CD4-positive, alpha-beta T cell (primary cell): ENCODE measurements at regions not wholly inside any gene's neighbourhood (a gene's known extent, or its start where the extent isn't known, plus 50 kb on each side); places are given as distances from the start of the nearest gene placed in this dataset.

Source experiments
- ATAC-seq: fragments of 200-7000 bp; cut with Tn5 transposase; one replicate; pipeline ENCODE4 v1.10.0; 2022; ENCODE audit warnings: mild to moderate bottlenecking; ENCODE audit not compliant: poor library complexity
- CTCF ChIA-PET: fragments of 350-600 bp; sonication (Branson Sonifier 250); formaldehyde crosslinking; loops from one replicate; lab custom pipeline; 2021; ENCODE audit warnings: antibody characterized with exemption, inconsistent platforms; lab: Charles Lee
- POLR2A ChIA-PET: fragments of 350-600 bp; sonication (Branson Sonifier 250); formaldehyde crosslinking; loops from one replicate; lab custom pipeline; 2021; ENCODE audit warnings: antibody characterized with exemption, inconsistent platforms; lab: Charles Lee
- DNase-seq, 14 experiments: peaks; one replicate each; pipeline ENCODE4 v3.0.0-alpha.2; 2013 to 2020; ENCODE audit warnings: mixed read lengths in 2 of 14
- H3K27ac ChIP-seq, 2 donors: one replicate each; pipeline versions ENCODE4 v1.5.1 to v1.7.0; 2013; ENCODE audit warnings: low read length in 2 of 2, low read depth in 1 of 2, mild to moderate bottlenecking in 1 of 2
- H3K27me3 ChIP-seq, 2 experiments: 1 replicate in 1 of 2; 2 replicates in 1 of 2; pipeline versions ENCODE4 v1.6.1 to v1.7.0; 2013; ENCODE audit warnings: low read length in 2 of 2, control low read depth in 1 of 2, mild to moderate bottlenecking in 1 of 2, moderate library complexity in 1 of 2; ENCODE audit not compliant: insufficient read depth in 2 of 2, control insufficient read depth in 1 of 2
- H3K36me3 ChIP-seq: one replicate; pipeline ENCODE4 v1.6.1; 2013; ENCODE audit warnings: low read length, control low read depth; ENCODE audit not compliant: insufficient read depth
- H3K4me1 ChIP-seq: one replicate; pipeline ENCODE4 v1.6.1; 2013; ENCODE audit warnings: low read length, control low read depth; ENCODE audit not compliant: insufficient read depth
- H3K4me3 ChIP-seq: one replicate; pipeline ENCODE4 v1.5.1; 2013; ENCODE audit warnings: mild to moderate bottlenecking, low read length, moderate library complexity
- H3K9me3 ChIP-seq, 2 experiments: 1 replicate in 1 of 2; 2 replicates in 1 of 2; pipeline versions ENCODE4 v1.6.1 to v1.7.0; 2013; ENCODE audit warnings: low read length in 2 of 2, mild to moderate bottlenecking in 2 of 2, control low read depth in 1 of 2, moderate library complexity in 1 of 2; ENCODE audit not compliant: control insufficient read depth in 1 of 2, insufficient read depth in 1 of 2
- H3K27ac Mint-ChIP-seq: one replicate; pipeline ENCODE4 v1.8.0; 2020; ENCODE audit warnings: mixed read lengths
- H3K27me3 Mint-ChIP-seq: one replicate; pipeline ENCODE4 v1.8.0; 2021; ENCODE audit warnings: mixed read lengths
- H3K36me3 Mint-ChIP-seq: one replicate; pipeline ENCODE4 v1.8.0; 2021; ENCODE audit warnings: low read depth, mixed read lengths
- H3K4me1 Mint-ChIP-seq: one replicate; pipeline ENCODE4 v1.8.0; 2021; ENCODE audit warnings: low read depth, mixed read lengths
- H3K4me3 Mint-ChIP-seq: one replicate; pipeline ENCODE4 v1.8.0; 2020; ENCODE audit warnings: mild to moderate bottlenecking, mixed read lengths
- H3K9me3 Mint-ChIP-seq: one replicate; pipeline ENCODE4 v1.8.0; 2020; ENCODE audit warnings: mixed read lengths
- intact Hi-C, 2 experiments: fragments of 100-400 bp; cut with DNase I in 1 of 2; cut with micrococcal nuclease in 1 of 2; formaldehyde crosslinking; loops; one replicate each; pipeline versions ENCODE4 v1.15.1 to v1.9.0; 2023 to 2025; cut with DNase I, micrococcal nuclease
- TF ChIP-seq, protein P1 (sequence below): fragments of 200-600 bp; IDR thresholded peaks from one replicate; pipeline ENCODE4 v1.8.0; 2022; ENCODE audit warnings: antibody characterized with exemption, mild to moderate bottlenecking

DNA sequence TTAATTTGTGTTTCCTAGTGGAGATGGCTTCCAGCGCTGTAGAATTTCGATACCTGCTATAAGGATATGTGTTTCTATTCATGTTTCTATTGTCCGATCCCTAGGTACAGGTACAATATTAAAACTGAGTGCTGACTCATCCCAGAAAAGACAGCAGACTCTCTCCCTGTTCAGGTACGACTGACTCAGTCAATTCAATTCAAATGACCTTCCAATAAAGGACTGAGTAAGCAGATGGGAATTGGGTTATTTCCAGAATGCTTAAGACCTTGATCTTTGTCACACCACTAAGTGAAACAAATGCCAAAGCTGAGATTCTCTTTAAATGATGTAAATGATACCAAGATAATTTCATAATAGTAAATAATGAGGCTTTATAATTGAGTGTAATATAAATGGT, 1596.9 kb downstream of the RPA4 start:
- ATAC-seq (no peak), DNase-seq (no peak)
- H3K27ac ChIP-seq: no peak overlapping the region
- H3K4me3 ChIP-seq: no peak overlapping the region
- H3K9me3 ChIP-seq: no peaks in the 10 kb centered on the region
- H3K27ac Mint-ChIP-seq: no peak overlapping the region
- TF ChIP-seq, protein P1, sequence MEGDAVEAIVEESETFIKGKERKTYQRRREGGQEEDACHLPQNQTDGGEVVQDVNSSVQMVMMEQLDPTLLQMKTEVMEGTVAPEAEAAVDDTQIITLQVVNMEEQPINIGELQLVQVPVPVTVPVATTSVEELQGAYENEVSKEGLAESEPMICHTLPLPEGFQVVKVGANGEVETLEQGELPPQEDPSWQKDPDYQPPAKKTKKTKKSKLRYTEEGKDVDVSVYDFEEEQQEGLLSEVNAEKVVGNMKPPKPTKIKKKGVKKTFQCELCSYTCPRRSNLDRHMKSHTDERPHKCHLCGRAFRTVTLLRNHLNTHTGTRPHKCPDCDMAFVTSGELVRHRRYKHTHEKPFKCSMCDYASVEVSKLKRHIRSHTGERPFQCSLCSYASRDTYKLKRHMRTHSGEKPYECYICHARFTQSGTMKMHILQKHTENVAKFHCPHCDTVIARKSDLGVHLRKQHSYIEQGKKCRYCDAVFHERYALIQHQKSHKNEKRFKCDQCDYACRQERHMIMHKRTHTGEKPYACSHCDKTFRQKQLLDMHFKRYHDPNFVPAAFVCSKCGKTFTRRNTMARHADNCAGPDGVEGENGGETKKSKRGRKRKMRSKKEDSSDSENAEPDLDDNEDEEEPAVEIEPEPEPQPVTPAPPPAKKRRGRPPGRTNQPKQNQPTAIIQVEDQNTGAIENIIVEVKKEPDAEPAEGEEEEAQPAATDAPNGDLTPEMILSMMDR: no peak
- no peaks in the 10 kb centered on the region for H3K36me3 ChIP-seq
- H3K27me3 ChIP-seq: no peaks in the 10 kb centered on the region
- H3K4me1 ChIP-seq: no peaks in the 10 kb centered on the region
- no peaks in the 10 kb centered on the region for H3K36me3 Mint-ChIP-seq
- no peaks in the 10 kb centered on the region for H3K4me1 Mint-ChIP-seq
- intact Hi-C loops: no loop called here
- H3K27me3 Mint-ChIP-seq: no peaks in the 10 kb centered on the region
- CTCF ChIA-PET: no interaction called here
- POLR2A ChIA-PET: no interaction called here
- H3K9me3 Mint-ChIP-seq: peaks cover 3% of the 10 kb centered on the region
- H3K4me3 Mint-ChIP-seq: no peak overlapping the region

DNA sequence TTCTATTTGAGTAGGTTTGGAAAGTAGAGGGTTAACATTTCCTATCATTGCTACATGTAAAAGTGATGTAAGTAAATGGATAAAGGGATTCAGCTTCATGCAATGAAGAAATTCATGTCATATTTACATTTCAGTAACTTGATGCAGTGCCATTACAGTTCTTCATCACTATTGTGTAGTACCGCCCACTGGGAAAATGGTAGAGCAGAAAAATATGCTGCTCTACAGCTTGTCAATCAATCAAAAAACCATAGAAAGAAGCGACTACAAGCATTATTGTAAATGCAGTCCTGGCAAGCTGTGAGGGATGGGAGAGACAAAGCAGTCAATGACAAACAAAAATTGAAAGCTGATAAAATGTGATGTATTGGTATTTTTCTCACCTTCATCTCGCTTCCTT, 1597.9 kb downstream of the RPA4 start:
- no peak for ATAC-seq
- Mint-ChIP-seq H3K9me3 (peaks cover 3% of the 10 kb centered on the region), H3K4me3 (no peak overlapping the region), H3K36me3 (no peaks in the 10 kb centered on the region), H3K27ac (no peak overlapping the region), H3K4me1 (no peaks in the 10 kb centered on the region), H3K27me3 (no peaks in the 10 kb centered on the region)
- ChIA-PET CTCF (no interaction called here), POLR2A (no interaction called here)
- intact Hi-C loops: no loop called here
- no peaks in the 10 kb centered on the region for H3K36me3 ChIP-seq
- no peak overlapping the region for H3K4me3 ChIP-seq
- H3K27ac ChIP-seq: no peak overlapping the region
- DNase-seq: no peak
- H3K27me3 ChIP-seq: no peaks in the 10 kb centered on the region
- no peaks in the 10 kb centered on the region for H3K4me1 ChIP-seq
- TF ChIP-seq, protein P1: no peak
- no peaks in the 10 kb centered on the region for H3K9me3 ChIP-seq

DNA sequence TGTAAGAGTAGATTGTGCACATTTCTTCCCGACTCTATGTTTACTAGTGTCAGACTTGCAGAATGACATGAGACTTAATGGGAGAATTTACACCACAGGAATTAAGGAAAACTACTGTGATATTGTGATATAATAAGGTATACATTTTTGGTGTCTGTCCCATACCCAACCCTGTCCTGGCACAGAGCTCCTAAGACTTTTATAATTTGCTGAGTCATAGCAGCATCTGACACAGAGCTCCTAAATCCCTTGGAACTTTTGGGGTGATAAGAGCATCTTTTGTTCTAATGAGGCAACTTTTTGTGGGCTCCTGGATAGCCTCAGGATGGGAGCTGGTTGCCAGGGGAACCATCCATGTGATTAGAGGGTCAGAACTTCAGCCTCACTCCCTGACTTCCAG, 1607.0 kb downstream of the RPA4 start:
- H3K4me1 Mint-ChIP-seq: no peaks in the 10 kb centered on the region
- DNase-seq (no peak), ATAC-seq (no peak)
- H3K27ac ChIP-seq: no peak overlapping the region
- H3K36me3 ChIP-seq: no peaks in the 10 kb centered on the region
- intact Hi-C loops: no loop called here
- no peaks in the 10 kb centered on the region for H3K4me1 ChIP-seq
- no peaks in the 10 kb centered on the region for H3K36me3 Mint-ChIP-seq
- ChIA-PET POLR2A (no interaction called here), CTCF (no interaction called here)
- TF ChIP-seq, protein P1: no peak
- H3K9me3 ChIP-seq: no peaks in the 10 kb centered on the region
- H3K4me3 Mint-ChIP-seq: no peak overlapping the region
- no peaks in the 10 kb centered on the region for H3K27me3 Mint-ChIP-seq
- H3K4me3 ChIP-seq: no peak overlapping the region
- no peaks in the 10 kb centered on the region for H3K9me3 Mint-ChIP-seq
- no peak overlapping the region for H3K27ac Mint-ChIP-seq
- H3K27me3 ChIP-seq: no peaks in the 10 kb centered on the region
